HG03571 (cell line): ENCODE measurements at regions not wholly inside any gene's neighbourhood (a gene's known extent, or its start where the extent isn't known, plus 50 kb on each side); places are given as distances from the start of the nearest gene placed in this dataset.
"Not testable (repeated sequence)": the region's sequence is repeated elsewhere in the genome, so short reads cannot be mapped to it uniquely, and the experiment has no call there.

ENCODE experiments used
- ATAC-seq: cut with Tn5 transposase; IDR thresholded peaks from one replicate; pipeline ENCODE4 v1.9.1; 2021; ENCODE audit not compliant: unreplicated experiment

GRCh38 chr3:56927855-56928254 is 126.1 kb upstream of the ARHGEF3 start:
- ATAC-seq = no peak

GRCh38 chr3:56926947-56927282 is 125.2 kb upstream of the ARHGEF3 start:
- ATAC-seq = no peak

- ATAC-seq = no peak
Measured at GRCh38 chr3:56926243-56926946, 124.6 kb upstream of the ARHGEF3 start.

- ATAC-seq = not testable (repeated sequence)
Measured at GRCh38 chr3:56924700-56925099, 123.0 kb upstream of the ARHGEF3 start.

GRCh38 chr3:56923526-56924224 is 121.9 kb upstream of the ARHGEF3 start:
- ATAC-seq = no peak

- no peak for ATAC-seq
Measured at GRCh38 chr3:56921573-56922453, 120.1 kb upstream of the ARHGEF3 start.

GRCh38 chr3:56919797-56920195 is 118.0 kb upstream of the ARHGEF3 start:
- no peak for ATAC-seq

GRCh38 chr3:56919137-56919796 is 117.5 kb upstream of the ARHGEF3 start:
- ATAC-seq = no peak

GRCh38 chr3:56918111-56918568 is 116.4 kb upstream of the ARHGEF3 start:
- ATAC-seq = peak; percentile 51

- ATAC-seq = peak; percentile 57
Measured at GRCh38 chr3:56917361-56918110, 115.8 kb upstream of the ARHGEF3 start.

GRCh38 chr3:56916716-56917360 is 115.1 kb upstream of the ARHGEF3 start:
- no peak for ATAC-seq

GRCh38 chr3:56915966-56916586 is 114.3 kb upstream of the ARHGEF3 start:
- ATAC-seq = peak; percentile 33

GRCh38 chr3:56914646-56915045 is 112.9 kb upstream of the ARHGEF3 start:
- ATAC-seq = no peak

GRCh38 chr3:56911363-56911762 is 109.6 kb upstream of the ARHGEF3 start:
- ATAC-seq = no peak

- ATAC-seq = no peak
Measured at GRCh38 chr3:56909349-56909748, 107.6 kb upstream of the ARHGEF3 start.

GRCh38 chr3:56908004-56908403 is 106.3 kb upstream of the ARHGEF3 start:
- no peak for ATAC-seq

GRCh38 chr3:56904552-56905215 is 102.9 kb upstream of the ARHGEF3 start:
- no peak for ATAC-seq

- no peak for ATAC-seq
Measured at GRCh38 chr3:56903231-56903782, 101.6 kb upstream of the ARHGEF3 start.
